ENCODE measurements at regions not wholly inside any gene's neighbourhood (a gene's known extent, or its start where the extent isn't known, plus 50 kb on each side); places are given as distances from the start of the nearest gene placed in this dataset.

- no peaks in the 10 kb centered on the region for H3K79me2 ChIP-seq (ENCODE audit: control insufficient read depth, insufficient read depth, low read length)
- ATAC-seq (ENCODE audit: low read depth) (no peak), DNase-seq (no peak)
- Mint-ChIP-seq H3K9me3 (ENCODE audit: insufficient read depth) (no peaks in the 10 kb centered on the region), H3K27me3 (no peaks in the 10 kb centered on the region), H3K4me3 (no peak overlapping the region), H3K4me1 (no peaks in the 10 kb centered on the region), H3K27ac (no peak overlapping the region)
- no peak overlapping the region for H3K27ac ChIP-seq (ENCODE audit: low read length in 2 of 2)
- no peak overlapping the region for H2AFZ ChIP-seq (ENCODE audit: insufficient read depth, low read depth, low read length, poor library complexity, severe bottlenecking)
- H4K20me1 ChIP-seq (ENCODE audit: control insufficient read depth, insufficient read depth, low read length, poor library complexity, severe bottlenecking): no peaks in the 10 kb centered on the region
- no peaks in the 10 kb centered on the region for H3K4me1 ChIP-seq (ENCODE audit: control insufficient read depth in 2 of 2, insufficient read depth in 2 of 2, low read length in 2 of 2)
- ChIA-PET POLR2A (no interaction called here), CTCF (no interaction called here)
- H3K4me2 ChIP-seq (replicated peaks; ENCODE audit: low read depth, low read length, poor library complexity, severe bottlenecking): no peak overlapping the region
- no peak overlapping the region for H3K9ac ChIP-seq (ENCODE audit: low read length)
- intact Hi-C loops (cut with micrococcal nuclease): no loop called here
- no peak overlapping the region for H3K4me3 ChIP-seq (ENCODE audit: control extremely low read depth in 1 of 5, extremely low read depth in 1 of 5, insufficient read depth in 1 of 5, low read depth in 2 of 5, low read length in 4 of 5)
- no peaks in the 10 kb centered on the region for H3K27me3 ChIP-seq (replicated peaks in 1 of 4; ENCODE audit: control extremely low read depth in 1 of 4, control insufficient read depth in 3 of 4, insufficient read depth in 4 of 4, low read length in 3 of 4)
- 100% methylated on average over 2 of the region's 2 CpGs for WGBS (ENCODE audit: insufficient coverage)
- TF ChIP-seq CTCF (IDR thresholded peaks at IDR 0.05): no peak
- TF ChIP-seq EZH2 (IDR thresholded peaks at IDR 0.05; ENCODE audit: borderline replicate concordance, insufficient read depth, low read depth, low read length, poor library complexity, severe bottlenecking): no peak
- no peaks in the 10 kb centered on the region for H3K36me3 ChIP-seq (replicated peaks in 1 of 2; ENCODE audit: control extremely low read depth in 1 of 2, control insufficient read depth in 1 of 2, extremely low read depth in 1 of 2, insufficient read depth in 2 of 2, low read length in 1 of 2)
- peaks cover 0 to 3% (median 0%) of the 10 kb centered on the region in 3 donors for H3K9me3 ChIP-seq (ENCODE audit: control extremely low read depth in 1 of 3, control insufficient read depth in 2 of 3, insufficient read depth in 1 of 3, low read length in 2 of 3)
Observed at GRCh38 chr15:53395871-53396270, 363.6 kb downstream of the WDR72 start.

- no peaks in the 10 kb centered on the region for H3K9me3 ChIP-seq (ENCODE audit: control extremely low read depth in 1 of 3, control insufficient read depth in 2 of 3, insufficient read depth in 1 of 3, low read length in 2 of 3)
- DNase-seq (no peak), ATAC-seq (ENCODE audit: low read depth) (no peak)
- no peaks in the 10 kb centered on the region for H4K20me1 ChIP-seq (ENCODE audit: control insufficient read depth, insufficient read depth, low read length, poor library complexity, severe bottlenecking)
- no peak overlapping the region for H3K9ac ChIP-seq (ENCODE audit: low read length)
- H3K36me3 ChIP-seq (replicated peaks in 1 of 2; ENCODE audit: control extremely low read depth in 1 of 2, control insufficient read depth in 1 of 2, extremely low read depth in 1 of 2, insufficient read depth in 2 of 2, low read length in 1 of 2): no peaks in the 10 kb centered on the region
- no peak overlapping the region for H3K27ac ChIP-seq (ENCODE audit: low read length in 2 of 2)
- Mint-ChIP-seq H3K4me3 (no peak overlapping the region), H3K27ac (no peak overlapping the region), H3K4me1 (no peaks in the 10 kb centered on the region), H3K9me3 (ENCODE audit: insufficient read depth) (no peaks in the 10 kb centered on the region), H3K27me3 (no peaks in the 10 kb centered on the region)
- no peaks in the 10 kb centered on the region for H3K79me2 ChIP-seq (ENCODE audit: control insufficient read depth, insufficient read depth, low read length)
- intact Hi-C loops (cut with micrococcal nuclease): no loop called here
- WGBS (ENCODE audit: insufficient coverage): no CpG with 5 or more reads among the region's 1 CpG
- CTCF ChIA-PET: no interaction called here
- H3K4me2 ChIP-seq (replicated peaks; ENCODE audit: low read depth, low read length, poor library complexity, severe bottlenecking): no peak overlapping the region
- H2AFZ ChIP-seq (ENCODE audit: insufficient read depth, low read depth, low read length, poor library complexity, severe bottlenecking): no peak overlapping the region
- no peaks in the 10 kb centered on the region for H3K27me3 ChIP-seq (replicated peaks in 1 of 4; ENCODE audit: control extremely low read depth in 1 of 4, control insufficient read depth in 3 of 4, insufficient read depth in 4 of 4, low read length in 3 of 4)
- no peak overlapping the region for H3K4me3 ChIP-seq (ENCODE audit: control extremely low read depth in 1 of 5, extremely low read depth in 1 of 5, insufficient read depth in 1 of 5, low read depth in 2 of 5, low read length in 4 of 5)
- H3K4me1 ChIP-seq (ENCODE audit: control insufficient read depth in 2 of 2, insufficient read depth in 2 of 2, low read length in 2 of 2): no peaks in the 10 kb centered on the region
- no peak for TF ChIP-seq EZH2 (IDR thresholded peaks at IDR 0.05; ENCODE audit: borderline replicate concordance, insufficient read depth, low read depth, low read length, poor library complexity, severe bottlenecking)
- no peak for TF ChIP-seq CTCF (IDR thresholded peaks at IDR 0.05)
- POLR2A ChIA-PET: no interaction called here
Observed at GRCh38 chr15:53390549-53390948, 368.9 kb downstream of the WDR72 start.

Measured in B cell (primary cell).